PC-3 (cell line): ENCODE measurements at regions not wholly inside any gene's neighbourhood (a gene's known extent, or its start where the extent isn't known, plus 50 kb on each side); places are given as distances from the start of the nearest gene placed in this dataset.

Source experiments
- EZH2 ChIP-seq: fragments of 300-600 bp; sonication (generic); IDR thresholded peaks from one replicate; pipeline ENCODE4 v1.6.1; 2017; ENCODE audit warnings: antibody characterized with exemption, mild to moderate bottlenecking, low read length; ENCODE audit not compliant: unreplicated experiment
- TF ChIP-seq, protein P1 (sequence below): fragments of 300-600 bp; sonication (generic); conservative IDR thresholded peaks from 2 replicates; pipeline ENCODE4 v1.5.1; 2017; ENCODE audit warnings: antibody characterized with exemption, low read depth, mild to moderate bottlenecking, low read length

DNA sequence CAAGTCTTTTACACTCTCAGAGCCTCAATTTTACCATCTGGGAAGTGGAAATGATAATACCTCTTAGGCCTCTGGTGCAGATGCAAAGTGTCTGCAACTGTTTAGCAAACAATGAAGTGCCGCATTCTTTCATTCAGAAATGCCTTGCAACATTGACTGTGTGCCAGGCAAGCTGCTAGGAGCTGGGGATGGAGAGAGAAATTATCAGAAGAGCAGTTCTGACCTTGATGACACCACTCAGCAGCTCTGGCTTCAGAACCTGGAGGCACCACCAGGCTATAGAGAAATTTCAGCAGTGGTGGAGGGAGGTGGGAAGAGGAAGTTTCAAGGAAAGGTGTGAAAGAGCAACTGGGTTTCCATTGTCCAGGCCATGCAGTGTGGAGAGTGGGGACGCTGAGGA is 78.1 kb upstream of the HABP2 start:
- TF ChIP-seq, protein P1, sequence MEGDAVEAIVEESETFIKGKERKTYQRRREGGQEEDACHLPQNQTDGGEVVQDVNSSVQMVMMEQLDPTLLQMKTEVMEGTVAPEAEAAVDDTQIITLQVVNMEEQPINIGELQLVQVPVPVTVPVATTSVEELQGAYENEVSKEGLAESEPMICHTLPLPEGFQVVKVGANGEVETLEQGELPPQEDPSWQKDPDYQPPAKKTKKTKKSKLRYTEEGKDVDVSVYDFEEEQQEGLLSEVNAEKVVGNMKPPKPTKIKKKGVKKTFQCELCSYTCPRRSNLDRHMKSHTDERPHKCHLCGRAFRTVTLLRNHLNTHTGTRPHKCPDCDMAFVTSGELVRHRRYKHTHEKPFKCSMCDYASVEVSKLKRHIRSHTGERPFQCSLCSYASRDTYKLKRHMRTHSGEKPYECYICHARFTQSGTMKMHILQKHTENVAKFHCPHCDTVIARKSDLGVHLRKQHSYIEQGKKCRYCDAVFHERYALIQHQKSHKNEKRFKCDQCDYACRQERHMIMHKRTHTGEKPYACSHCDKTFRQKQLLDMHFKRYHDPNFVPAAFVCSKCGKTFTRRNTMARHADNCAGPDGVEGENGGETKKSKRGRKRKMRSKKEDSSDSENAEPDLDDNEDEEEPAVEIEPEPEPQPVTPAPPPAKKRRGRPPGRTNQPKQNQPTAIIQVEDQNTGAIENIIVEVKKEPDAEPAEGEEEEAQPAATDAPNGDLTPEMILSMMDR, result no peak
- TF ChIP-seq EZH2, result no peak
